CD1c-positive myeloid dendritic cell (primary cell): ENCODE measurements at regions not wholly inside any gene's neighbourhood (a gene's known extent, or its start where the extent isn't known, plus 50 kb on each side); places are given as distances from the start of the nearest gene placed in this dataset.
"Not testable (repeated sequence)": the region's sequence is repeated elsewhere in the genome, so short reads cannot be mapped to it uniquely, and the experiment has no call there.

Experiments used
- DNase-seq: peaks from one replicate; pipeline ENCODE4 v3.0.0-alpha.2; 2016; ENCODE audit errors: extremely low spot score

DNA sequence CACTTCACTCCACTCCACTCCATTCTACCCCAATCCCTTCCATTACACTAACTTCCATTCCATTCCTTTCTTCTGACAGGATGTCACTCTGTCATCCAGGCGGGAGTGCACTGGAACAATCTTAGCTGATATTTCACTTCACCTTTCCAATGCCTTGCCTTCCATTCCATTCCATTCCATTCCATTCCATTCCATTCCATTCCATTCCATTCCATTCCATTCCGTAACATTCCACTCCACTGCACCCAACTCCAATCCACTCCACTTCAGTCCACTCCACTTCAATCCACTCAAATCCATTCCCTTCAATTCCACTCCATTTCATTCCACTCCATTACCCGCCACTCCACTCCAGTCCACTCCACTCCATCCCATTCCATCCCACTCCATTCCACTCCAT lies 1099.4 kb downstream of the TSPY10 start:
- DNase-seq: peak; percentile 63

DNA sequence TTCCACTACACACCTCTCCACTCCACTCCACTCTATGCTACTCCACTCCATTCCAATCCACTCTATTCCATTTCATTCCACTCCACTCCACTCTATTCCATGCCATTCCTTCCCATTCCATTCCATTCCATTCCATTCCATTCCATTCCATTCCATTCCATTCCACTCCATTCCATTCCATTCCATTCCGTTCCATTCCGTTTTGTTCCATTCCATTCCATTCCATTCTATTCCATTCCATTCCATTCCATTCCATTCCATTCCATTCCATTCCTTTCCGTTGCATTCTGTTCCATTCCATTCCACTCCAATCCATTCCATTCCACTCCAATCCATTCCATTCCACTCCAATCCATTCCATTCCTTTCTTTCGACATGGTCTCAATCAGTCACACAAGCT lies 1121.1 kb downstream of the TSPY10 start:
- not testable (repeated sequence) for DNase-seq

DNA sequence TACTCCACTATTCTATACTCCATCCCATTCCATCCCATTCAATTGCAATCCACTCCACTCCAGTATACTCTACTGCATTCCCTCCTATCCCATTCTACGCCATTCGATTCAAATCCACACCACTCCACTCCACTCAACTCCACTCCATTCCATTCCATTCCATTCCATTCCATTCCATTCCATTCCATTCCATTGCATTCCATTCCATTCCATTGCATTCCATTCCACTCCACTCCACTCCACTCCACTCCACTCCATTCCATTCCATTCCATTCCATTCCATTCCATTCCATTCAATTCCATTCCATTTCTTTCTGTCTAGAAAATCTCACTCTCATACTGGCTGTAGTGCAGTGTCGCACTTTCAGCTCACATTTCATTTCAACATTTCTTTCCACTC lies 1129.4 kb downstream of the TSPY10 start:
- DNase-seq: not testable (repeated sequence)

DNA sequence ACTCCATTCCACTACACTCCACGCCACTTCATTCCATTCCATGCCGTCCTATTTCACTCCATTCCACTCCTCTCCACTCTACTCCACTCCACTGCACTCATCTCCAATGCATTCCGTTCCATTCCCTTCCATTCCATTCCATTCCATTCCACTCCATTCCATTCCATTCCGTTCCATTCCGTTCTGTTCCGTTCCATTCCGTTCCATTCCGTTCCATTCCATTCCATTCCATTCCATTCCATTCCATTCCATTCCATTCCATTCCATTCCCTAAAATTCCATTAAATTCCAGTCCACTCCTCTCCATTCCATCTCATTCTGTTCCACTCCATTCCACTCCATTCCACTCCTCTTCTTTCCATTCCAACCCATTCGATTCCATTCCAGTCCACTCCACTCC lies 1139.1 kb downstream of the TSPY10 start:
- DNase-seq: no peak

DNA sequence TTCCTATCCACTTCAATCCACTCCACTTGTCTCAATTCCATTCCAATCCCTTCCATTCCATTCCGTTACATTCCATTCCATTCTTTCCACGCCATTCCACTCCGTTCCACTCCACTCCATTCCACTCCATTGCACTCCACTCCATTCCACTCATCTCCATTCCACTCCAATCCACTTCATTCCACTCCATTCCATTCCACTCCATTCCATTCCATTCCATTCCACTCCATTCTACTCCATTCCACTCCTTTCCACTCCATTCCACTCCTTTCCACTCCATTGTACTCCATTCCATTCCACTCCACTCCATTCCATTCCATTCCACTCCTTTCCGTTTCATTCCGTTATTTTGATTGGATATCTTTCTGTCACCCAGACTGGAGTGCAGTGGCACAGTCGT lies 1158.7 kb downstream of the TSPY10 start:
- no peak for DNase-seq
